Right kidney (tissue), 1 donor: ENCODE measurements at regions not wholly inside any gene's neighbourhood (a gene's known extent, or its start where the extent isn't known, plus 50 kb on each side); places are given as distances from the start of the nearest gene placed in this dataset.
"Not testable (repeated sequence)": the region's sequence is repeated elsewhere in the genome, so short reads cannot be mapped to it uniquely, and the experiment has no call there.

Experiments used
- DNase-seq: peaks from one replicate; pipeline ENCODE4 v3.0.0-alpha.2; 2016

DNA sequence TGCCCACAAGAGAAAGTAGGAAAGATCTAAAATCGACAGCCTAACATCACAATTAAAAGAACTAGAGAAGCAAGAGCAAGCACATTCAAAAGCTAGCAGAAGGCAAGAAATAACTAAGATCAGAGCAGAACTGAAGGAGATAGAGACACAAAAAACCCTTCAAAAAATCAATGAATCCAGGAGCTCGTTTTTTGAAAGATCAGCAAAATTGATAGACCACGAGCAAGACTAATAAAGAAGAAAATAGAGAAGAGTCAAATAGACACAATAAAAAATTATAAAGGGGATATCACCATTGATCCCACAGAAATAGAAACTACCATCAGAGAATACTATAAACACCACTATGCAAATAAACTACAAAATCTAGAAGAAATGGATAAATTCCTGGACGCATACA, 693.6 kb upstream of the SETBP1 start:
- DNase-seq = not testable (repeated sequence)

DNA sequence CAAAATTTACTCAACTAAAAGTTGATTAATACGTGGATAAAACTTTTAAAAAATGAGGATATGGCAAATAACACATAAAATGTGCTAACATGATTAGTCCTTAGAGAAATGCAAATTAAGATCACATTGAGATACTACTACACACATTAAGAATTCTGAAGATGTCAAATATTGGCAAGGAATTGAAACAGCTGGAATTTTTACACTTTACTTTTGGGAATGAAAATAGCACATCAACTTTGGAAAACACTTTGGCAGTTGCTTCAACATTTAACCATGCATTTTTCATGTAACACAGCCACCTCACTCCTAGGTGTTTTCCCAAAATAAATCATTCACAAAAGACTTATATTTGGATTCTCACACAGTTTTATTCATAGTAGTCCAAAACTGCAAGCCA, 687.9 kb upstream of the SETBP1 start:
- no peak for DNase-seq

DNA sequence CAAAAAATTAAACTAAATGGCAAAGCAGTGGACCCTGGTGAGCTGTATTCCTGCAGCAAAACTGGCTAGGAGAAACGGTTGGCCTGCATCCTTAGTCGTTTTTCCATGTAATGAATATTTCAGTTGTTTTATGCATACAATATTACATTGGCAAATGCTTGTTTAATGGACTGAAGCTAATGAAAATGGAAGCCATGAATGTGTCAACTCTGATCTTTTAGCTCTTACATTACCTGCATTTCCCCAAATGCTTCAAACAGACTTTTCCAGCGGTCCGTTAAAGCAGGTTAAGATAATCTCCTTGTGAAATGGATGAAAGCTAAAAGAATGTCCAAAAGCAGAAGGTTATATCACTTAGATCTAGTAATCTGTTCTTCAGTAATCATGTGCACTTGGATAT, 686.3 kb upstream of the SETBP1 start:
- no peak for DNase-seq

DNA sequence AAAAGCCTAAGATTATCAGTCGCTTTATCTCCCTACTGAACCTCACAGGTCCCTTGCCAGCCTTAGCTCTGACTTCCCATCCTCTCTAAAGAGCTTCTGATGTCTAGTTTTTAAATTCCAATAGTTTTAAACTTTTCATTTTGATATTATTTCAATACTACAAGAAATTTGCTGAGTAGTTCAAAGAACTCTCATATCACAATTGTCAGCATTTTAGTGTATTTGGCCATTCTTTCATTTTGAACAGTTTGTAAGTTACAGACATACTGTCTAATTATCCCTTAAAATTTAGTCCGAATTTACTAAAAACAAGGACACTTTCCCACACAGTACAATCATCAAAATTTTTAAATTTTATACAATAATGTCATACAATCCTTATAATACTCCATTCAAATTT, 666.8 kb upstream of the SETBP1 start:
- no peak for DNase-seq

DNA sequence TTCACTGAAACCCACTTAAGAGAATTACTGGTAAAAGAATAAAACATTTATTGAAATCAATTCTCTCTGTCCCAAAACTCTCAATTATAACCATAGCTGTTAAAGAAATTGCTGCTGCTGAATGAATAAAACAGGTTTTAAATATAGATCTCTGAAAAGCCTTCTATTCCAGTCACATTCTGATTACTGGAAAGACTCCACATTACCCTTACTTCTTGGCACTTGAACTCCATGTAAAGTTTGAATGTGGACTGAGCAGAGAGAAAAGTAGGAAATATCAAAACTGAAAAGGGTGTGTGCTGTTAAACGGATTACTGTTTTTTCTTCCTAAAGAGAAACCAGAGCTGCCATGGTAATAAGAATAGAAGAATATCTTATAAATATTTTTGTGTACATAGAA, 655.3 kb upstream of the SETBP1 start:
- DNase-seq = no peak

DNA sequence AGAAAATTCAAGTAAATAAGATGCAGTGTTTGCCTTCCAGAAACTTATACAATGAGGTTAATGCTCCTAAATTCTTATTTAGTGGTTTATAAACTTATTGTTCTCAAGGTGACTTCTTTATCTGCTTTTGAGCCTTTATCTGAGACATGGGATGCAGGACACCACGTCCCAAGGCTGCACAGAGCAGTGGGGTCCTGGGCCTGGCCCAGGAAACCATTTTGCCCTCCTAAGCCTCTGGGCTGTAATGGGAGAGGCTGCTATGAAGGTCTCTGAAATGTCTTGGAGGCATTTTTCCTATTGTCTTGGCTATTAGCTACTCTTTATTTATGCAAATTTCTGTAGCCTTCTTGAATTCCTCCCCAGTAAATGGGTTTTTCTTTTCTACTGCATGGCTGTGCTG, 652.6 kb upstream of the SETBP1 start:
- DNase-seq = no peak

DNA sequence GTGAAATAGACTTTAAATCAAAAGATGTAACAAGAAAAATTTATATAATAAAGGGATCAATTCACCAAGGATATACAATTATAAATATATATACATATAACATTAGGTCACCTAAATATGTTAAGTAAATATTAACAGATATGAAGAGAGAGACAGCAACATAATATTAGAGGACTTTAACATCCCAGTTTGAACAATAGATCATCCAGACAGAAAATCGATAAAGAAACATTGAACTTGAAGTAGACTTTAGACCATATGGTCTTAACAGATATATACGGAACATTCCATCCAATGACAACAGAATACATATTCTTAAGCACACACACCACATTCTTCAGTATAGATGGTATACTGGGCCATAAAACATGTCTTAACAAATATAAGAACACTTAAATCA, 649.6 kb upstream of the SETBP1 start:
- DNase-seq = no peak

DNA sequence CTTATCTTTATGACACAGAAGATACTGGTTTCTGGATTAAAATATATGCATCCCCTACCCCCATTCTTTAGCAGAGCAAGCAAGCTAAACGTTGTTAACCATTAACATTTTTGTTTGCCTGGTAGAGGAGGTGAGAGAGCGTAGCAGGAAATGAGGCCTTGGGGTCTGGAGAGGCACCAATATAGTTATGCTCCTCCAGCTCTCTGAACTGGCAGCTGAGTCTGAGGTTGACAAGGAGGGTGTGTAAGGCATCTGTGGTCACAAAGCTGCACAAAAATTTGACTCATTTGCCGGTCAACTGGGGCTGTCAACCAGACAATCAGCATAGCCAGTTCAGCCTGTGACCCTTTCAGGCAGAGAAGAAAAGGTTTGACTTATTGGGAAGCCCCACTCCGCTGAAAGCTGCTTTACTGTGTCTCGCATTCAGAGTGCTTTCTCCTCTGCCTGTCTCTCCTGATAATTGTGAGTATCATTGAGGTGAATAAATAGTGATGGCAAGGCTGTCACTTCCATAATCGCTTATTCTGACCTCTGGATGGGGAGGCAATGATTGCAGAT, 647.5 kb upstream of the SETBP1 start:
- peak; percentile 10 for DNase-seq

DNA sequence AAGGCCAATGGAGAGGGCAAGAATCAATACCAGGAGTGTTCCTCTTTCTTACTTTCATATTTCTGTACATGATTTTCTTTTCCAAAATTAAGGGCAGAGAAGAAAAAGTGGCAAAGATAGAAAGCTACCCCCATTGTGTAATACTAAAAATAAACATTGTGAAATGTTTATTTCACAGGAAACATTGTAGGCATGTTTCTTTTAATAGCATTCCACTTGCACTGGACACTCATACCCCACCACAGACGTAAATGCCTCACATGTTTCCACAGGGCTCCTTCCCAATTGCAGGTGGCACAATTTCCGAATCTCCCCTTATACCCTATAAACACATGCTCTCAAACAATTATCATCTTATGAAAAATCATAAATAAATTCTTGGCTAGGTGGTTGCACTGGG, 645.1 kb upstream of the SETBP1 start:
- DNase-seq = no peak

DNA sequence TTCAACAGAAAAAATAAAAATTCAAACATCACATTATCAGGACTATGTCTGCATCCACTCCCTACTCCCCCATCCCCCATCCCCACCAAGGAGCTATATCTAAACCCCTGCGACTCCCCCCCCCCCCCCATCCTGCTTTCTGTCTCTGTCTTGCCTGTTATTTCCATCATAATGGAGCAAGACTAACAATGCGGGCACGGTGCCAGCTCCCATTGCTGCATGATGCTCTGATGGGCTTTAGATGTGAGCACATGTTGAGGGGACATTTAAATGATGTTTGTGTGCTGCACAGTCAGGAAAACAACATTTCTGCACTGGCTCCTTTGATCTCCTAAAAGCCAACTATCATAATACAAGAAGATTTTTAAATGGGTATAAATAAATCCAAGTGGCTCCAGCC, 644.2 kb upstream of the SETBP1 start:
- no peak for DNase-seq

DNA sequence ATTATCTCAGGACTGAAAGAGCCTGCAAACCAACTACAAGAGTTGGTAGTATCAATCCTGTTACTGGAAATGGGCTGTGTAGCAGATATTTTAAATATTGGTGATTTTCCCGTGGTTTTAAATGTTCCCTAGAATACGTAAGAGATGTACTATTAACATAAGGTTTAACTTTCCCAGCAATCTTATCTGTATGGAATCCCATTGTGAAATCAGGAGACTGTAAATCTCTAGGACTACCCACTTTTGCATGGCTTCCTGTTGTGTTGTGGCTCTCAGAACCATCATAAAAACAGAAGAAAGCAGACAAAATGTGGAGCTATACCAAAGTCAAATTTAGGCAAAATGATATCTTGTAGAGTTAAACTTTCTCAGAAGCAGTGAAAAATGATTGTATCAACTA, 641.5 kb upstream of the SETBP1 start:
- DNase-seq = no peak

DNA sequence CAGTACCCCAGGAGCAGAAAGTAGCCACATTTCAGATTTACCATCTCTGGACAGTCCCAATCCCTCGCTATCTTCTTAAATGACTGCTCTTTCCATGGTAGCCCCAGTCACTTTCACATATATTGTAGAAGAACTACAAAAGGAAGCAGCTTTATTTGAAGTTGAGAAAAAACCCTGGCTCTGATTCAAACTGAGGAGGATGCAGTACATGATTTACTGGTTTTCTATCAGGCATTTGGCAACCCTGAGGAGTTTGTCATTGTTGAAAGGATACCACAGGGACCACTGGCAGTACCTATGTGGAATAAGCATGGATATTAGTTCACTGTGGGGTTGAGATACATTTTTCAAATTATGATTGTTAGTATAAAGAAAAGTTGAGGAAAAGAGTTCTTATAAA, 640.9 kb upstream of the SETBP1 start:
- no peak for DNase-seq

DNA sequence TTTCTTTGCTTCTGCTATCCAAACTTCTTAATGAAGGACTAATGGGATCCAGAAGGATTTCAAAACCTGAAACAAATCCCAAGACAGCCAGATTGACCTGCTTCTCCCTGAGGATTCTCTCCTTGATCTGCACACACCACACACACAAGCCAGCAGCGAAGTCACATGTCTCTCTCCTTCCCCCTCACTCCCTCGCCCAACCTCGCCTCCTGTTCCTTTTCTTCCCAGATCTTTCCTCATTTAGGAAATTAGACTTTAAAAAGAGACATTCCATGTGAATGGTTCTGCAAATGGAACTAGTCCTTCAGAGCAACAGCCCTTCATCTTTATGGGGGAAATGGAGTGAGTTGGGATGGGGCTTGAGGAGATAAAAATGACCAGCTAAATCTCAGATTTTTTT, 639.1 kb upstream of the SETBP1 start:
- DNase-seq = no peak

DNA sequence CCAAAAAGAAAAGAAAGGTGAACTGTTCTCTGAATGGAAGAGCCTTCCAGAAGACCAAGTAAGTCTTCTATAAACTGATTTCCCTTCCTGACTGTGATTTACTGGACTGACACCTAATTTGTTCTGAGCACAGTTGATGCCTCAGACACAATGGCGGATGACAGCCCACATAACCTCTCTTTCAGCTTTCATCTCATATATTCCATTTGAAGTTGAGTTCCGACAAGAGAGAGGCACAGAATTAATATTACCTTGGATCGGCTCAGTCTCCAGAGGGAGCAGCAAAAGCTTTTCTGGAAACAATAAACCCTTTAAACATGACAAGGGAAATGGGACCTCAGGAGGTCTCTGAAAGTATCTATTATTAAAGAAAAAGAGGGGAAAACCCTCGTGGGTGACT, 638.7 kb upstream of the SETBP1 start:
- no peak for DNase-seq

DNA sequence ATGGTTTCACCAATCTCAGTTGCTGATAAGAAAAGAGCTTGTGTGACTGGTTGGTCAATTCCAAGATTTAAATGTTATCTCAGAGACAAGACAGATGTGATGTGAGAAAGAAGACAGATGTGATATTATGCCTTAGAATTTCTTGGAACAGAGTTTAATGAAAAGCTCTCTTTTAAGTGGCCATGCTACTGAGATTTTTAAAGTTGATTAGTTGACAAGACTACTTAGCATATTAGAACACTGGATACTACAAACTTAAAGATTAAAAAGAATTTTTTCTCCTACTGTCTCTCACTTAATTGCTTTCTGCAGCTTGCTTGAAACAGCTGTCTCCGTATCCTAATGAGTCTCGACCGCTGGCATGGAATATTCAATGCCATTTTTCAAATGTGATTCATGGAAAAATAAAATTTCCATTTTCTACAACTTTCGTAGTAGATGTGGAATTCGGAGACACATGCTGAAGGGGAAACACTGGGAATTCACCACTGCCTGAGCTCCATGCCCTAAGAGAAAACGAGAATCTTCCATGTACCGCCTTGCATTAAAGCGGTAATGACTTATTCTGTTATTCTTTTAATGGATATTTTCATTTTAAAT, 634.2 kb upstream of the SETBP1 start:
- DNase-seq = no peak

DNA sequence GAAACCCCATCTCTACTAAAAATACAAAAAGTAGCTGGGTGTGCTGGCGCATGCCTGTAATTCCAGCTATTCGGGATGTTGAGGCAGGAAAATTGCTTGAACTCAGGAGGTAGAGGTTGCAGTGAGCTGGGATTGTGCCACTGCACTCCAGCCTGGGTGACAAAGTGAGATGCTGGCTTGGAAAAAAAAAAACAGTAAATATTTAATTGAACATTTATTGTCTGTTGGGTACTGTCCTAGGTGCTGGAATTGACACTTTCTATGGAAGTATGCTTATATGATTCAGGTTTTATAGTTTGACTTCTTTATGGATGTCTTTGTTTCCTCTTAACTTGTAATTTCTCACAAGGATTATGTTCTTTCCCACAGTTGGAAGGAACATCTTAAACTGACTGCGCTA, 633.1 kb upstream of the SETBP1 start:
- DNase-seq = no peak

DNA sequence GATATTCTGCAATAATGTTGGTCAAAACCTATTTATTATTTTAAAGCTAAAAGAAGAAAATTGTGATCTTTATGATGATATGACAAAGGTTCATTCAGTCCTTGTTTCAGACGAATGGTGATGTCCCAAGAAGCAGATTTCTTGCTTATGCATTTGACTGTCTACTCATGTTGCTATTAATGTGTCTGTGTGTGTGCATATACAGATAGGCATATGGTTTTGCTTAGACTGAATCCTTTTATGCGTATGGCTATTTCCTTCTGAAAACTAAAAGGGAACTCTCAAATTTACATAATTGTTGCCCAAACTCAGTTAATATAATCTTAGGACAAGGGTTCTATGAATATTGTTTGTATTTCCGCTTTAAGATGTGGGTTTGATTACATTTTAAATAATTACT, 632.3 kb upstream of the SETBP1 start:
- DNase-seq = no peak

DNA sequence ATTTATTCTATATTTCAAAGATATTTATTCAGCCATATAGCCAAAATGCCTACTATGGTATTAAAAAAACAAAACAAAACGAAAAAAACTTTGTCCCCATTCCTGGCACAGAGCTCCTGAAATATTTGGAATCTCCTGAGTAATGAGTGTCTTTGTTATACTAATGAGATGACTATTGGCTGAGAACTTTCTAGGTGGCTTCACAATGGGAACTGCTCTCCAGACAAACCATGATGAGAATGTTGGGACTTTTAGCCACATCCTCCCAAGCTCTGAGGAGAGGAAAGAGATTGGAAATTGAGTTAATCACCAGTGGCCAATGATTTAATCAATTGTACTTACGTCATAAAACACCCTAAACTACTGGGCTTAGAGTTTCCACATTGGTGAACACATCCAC, 631.8 kb upstream of the SETBP1 start:
- no peak for DNase-seq

DNA sequence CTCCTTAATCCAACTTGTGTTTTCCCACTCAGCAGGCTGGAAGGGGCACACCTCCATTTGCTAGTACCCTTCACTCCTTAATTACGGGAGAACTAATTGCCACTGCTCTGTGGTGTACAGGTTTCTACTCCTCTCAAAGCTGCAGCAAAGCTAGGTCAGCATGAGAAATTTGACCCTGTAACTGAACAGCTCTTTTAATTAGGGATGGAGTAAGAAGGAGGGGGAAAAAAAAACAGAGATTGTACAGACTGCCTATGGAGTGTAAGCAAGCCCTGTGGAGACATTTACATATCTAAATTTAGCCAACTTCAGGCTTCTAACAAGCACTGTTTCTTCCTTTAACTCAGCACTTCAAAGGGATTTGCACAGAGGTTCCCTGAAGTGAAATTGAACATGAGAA, 629.7 kb upstream of the SETBP1 start:
- DNase-seq = peak; percentile 4

DNA sequence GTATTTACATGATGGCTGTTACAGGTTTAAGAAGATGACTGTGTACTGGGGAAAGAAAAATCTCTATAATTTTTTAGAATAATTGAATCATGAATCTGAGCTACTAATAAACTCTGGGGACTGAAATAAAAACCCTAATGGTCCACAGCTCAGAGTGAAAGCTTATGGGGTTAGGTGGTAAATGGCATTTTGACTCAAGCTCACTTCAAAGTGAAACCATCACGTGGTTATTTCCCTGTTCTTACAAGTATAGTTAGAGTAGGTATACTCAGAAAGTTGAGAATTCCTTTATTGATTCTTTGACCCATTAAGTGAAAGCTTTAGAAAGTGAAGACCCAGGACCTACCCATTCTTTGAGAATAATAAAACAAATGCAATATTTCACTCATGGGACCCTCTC, 626.2 kb upstream of the SETBP1 start:
- no peak for DNase-seq

DNA sequence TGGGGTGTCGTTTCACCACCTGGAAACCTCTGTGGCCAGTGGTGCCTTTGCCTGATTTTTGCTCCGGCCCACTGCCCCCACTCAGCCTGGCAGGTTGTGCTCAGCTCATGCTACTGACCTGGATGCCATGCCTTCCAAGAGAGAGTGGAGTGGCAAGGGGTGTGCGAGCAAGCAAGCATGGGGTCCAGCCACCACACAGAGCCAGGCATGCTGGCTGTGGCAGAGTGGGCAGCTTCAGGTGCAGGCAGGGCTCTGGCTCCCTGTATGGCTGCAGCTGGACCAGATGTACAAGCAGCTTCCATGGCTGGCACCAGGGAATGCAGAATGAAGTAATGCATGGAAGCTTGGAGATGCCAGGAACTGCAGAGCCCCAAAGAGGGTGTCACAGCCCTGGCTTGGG, 620.5 kb upstream of the SETBP1 start:
- no peak for DNase-seq

DNA sequence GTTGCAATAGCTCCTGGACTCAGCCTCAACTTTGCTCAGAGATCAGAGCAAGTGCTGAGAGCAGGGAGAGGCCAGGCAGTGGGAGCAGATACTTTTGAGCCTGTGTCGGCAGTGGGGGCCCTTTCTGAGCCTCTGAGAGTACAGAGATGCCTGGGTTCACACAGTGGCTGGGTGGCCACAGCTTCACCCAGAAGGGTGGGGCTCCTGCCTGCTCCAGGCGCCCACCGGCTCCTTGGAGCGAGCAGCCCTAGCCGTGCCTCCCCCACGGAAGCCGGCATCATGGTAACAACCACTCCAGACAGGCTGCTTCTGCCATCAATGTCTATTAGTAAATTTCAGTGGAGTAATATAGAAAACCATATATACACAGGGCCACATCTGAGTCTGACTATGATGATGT, 619.2 kb upstream of the SETBP1 start:
- no peak for DNase-seq

DNA sequence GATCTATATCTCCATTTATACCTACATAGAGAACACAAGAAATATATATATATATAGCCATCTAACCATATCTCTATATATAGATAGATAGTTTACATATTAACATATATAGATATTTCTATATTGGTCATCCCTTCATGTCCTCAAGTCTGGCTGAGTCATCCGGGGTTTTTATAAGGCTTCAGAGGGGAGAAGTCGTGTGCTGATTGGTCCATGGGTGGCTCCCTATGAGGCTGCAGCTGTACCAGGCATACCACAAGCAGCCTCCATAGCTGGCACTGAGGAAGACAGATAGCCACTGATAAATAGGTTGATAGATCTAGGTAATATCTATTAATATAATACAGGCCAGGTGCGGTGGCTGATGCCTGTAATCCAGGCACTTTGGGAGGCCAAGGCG, 618.3 kb upstream of the SETBP1 start:
- no peak for DNase-seq

DNA sequence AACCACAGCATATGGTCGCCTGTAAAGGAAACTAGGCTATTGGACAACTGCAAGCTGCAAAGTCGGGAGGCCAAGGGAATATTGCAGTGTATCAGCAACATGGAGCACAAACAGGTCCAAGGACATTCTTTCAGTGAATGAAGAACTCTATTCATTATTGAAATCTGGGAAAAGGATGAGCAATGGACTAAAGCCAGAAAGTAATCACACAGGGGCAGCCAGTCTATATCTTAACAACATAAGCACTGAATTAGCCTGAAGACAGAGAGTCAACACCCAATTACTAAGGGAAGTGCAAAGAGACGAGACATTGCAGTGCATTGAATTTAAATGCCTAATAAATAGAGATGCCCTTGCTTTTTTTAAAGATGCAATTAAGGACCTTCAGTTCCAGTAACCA, 615.5 kb upstream of the SETBP1 start:
- no peak for DNase-seq

DNA sequence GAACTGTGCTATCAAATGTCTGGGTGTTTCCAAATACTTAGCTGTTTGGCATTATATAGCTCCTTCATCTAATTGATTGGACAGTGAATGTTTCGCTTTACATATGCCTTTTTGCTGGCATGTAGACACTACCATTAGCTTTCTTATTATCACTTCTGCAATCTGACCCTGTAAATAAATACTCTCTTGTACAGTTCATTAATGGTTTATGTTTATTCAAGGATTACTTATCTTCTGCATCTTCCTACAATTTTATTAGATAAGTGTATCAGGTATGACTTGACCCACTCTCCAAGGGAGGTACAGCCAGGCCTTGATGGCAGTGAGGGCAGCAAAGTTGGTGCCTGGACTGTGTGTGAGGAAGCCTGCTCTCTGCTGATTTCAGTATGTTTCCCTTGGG, 614.1 kb upstream of the SETBP1 start:
- no peak for DNase-seq
